ENCODE measurements at regions not wholly inside any gene's neighbourhood (a gene's known extent, or its start where the extent isn't known, plus 50 kb on each side); places are given as distances from the start of the nearest gene placed in this dataset.

GRCh38 chr9:95592931-95593330, 76.2 kb upstream of the PTCH1 start:
- DNase-seq (ENCODE audit: extremely low read depth in 1 of 4, low spot score in 3 of 4) (no peak), ATAC-seq (no peak), FAIRE-seq (no peak)
- BruUV-seq (replicated peaks), result no TSS peak
- no peaks in the 10 kb centered on the region for H3K9me1 ChIP-seq (ENCODE audit: control insufficient read depth, insufficient read depth, low read length)
- H3K27me3 ChIP-seq (ENCODE audit: control insufficient read depth in 2 of 2, insufficient read depth in 2 of 2, low read length in 2 of 2), result peaks cover 21 to 52% of the 10 kb centered on the region in 2 experiments
- H3K79me2 ChIP-seq (ENCODE audit: control insufficient read depth, insufficient read depth, low read length), result no peaks in the 10 kb centered on the region
- intact Hi-C loops (cut with micrococcal nuclease), result no loop called here
- no peaks in the 10 kb centered on the region for H4K20me1 ChIP-seq (replicated peaks; ENCODE audit: control insufficient read depth, insufficient read depth, low read length)
- H3K27ac ChIP-seq (ENCODE audit: extremely low read depth, low read depth, low read length), result no peak overlapping the region
- in situ Hi-C loops (cut with MboI), result no loop called here
- CTCF ChIA-PET (ENCODE audit: low intra/inter-chr PET ratio), result no interaction called here
- no peak overlapping the region for H3K4me2 ChIP-seq (ENCODE audit: insufficient read depth, low read length)
- no peak overlapping the region for H3K4me3 ChIP-seq
- POLR2A ChIA-PET, result no interaction called here
- 7% methylated on average over 5 of the region's 5 CpGs for WGBS (ENCODE audit: insufficient coverage, low coverage, missing lambda C conversion rate)
- H3K4me1 ChIP-seq (replicated peaks in 1 of 2; ENCODE audit: control insufficient read depth in 2 of 2, insufficient read depth in 2 of 2, low read length in 2 of 2), result peaks cover 4% of the 10 kb centered on the region in 2 experiments; a peak in 2 of 5 replicates
- no peak overlapping the region for H3K9ac ChIP-seq (ENCODE audit: insufficient read depth in 1 of 2, low read depth in 2 of 2, low read length in 2 of 2)
- H3K9me3 ChIP-seq (replicated peaks; ENCODE audit: control insufficient read depth, insufficient read depth, low read depth, low read length), result no peaks in the 10 kb centered on the region
- no peaks in the 10 kb centered on the region for H3K36me3 ChIP-seq (ENCODE audit: control insufficient read depth, insufficient read depth, low read length)
- H2AFZ ChIP-seq (ENCODE audit: low read depth, low read length), result no peak overlapping the region
- TF ChIP-seq RUNX1 (IDR thresholded peaks at IDR 0.05; ENCODE audit: low read depth) (no peak), SIRT6 (IDR thresholded peaks at IDR 0.05; ENCODE audit: low read depth, low read length) (no peak), CBX8 (IDR thresholded peaks at IDR 0.05; ENCODE audit: borderline replicate concordance, extremely low read depth, low read depth, low read length, poor library complexity, severe bottlenecking) (no peak), ZNF445 (CRISPR knock-in tag; IDR thresholded peaks at IDR 0.05; ENCODE audit: low read depth) (no peak), ZNF766 (CRISPR knock-in tag; conservative IDR thresholded peaks at IDR 0.05) (0 out of 2 replicates have a peak, but pooled peaks have one; percentile 29), COPS2 (conservative IDR thresholded peaks at IDR 0.05) (no peak), CEBPB (tag; IDR thresholded peaks at IDR 0.05) (peak; percentile 87), CEBPG (CRISPR knock-in tag; IDR thresholded peaks at IDR 0.05) (no peak), CEBPG (tag; conservative IDR thresholded peaks at IDR 0.05 in 1 of 2, IDR thresholded peaks at IDR 0.05 in 1 of 2) (peak; percentile 64 to 78)
- TF ChIP-seq, protein P1, sequence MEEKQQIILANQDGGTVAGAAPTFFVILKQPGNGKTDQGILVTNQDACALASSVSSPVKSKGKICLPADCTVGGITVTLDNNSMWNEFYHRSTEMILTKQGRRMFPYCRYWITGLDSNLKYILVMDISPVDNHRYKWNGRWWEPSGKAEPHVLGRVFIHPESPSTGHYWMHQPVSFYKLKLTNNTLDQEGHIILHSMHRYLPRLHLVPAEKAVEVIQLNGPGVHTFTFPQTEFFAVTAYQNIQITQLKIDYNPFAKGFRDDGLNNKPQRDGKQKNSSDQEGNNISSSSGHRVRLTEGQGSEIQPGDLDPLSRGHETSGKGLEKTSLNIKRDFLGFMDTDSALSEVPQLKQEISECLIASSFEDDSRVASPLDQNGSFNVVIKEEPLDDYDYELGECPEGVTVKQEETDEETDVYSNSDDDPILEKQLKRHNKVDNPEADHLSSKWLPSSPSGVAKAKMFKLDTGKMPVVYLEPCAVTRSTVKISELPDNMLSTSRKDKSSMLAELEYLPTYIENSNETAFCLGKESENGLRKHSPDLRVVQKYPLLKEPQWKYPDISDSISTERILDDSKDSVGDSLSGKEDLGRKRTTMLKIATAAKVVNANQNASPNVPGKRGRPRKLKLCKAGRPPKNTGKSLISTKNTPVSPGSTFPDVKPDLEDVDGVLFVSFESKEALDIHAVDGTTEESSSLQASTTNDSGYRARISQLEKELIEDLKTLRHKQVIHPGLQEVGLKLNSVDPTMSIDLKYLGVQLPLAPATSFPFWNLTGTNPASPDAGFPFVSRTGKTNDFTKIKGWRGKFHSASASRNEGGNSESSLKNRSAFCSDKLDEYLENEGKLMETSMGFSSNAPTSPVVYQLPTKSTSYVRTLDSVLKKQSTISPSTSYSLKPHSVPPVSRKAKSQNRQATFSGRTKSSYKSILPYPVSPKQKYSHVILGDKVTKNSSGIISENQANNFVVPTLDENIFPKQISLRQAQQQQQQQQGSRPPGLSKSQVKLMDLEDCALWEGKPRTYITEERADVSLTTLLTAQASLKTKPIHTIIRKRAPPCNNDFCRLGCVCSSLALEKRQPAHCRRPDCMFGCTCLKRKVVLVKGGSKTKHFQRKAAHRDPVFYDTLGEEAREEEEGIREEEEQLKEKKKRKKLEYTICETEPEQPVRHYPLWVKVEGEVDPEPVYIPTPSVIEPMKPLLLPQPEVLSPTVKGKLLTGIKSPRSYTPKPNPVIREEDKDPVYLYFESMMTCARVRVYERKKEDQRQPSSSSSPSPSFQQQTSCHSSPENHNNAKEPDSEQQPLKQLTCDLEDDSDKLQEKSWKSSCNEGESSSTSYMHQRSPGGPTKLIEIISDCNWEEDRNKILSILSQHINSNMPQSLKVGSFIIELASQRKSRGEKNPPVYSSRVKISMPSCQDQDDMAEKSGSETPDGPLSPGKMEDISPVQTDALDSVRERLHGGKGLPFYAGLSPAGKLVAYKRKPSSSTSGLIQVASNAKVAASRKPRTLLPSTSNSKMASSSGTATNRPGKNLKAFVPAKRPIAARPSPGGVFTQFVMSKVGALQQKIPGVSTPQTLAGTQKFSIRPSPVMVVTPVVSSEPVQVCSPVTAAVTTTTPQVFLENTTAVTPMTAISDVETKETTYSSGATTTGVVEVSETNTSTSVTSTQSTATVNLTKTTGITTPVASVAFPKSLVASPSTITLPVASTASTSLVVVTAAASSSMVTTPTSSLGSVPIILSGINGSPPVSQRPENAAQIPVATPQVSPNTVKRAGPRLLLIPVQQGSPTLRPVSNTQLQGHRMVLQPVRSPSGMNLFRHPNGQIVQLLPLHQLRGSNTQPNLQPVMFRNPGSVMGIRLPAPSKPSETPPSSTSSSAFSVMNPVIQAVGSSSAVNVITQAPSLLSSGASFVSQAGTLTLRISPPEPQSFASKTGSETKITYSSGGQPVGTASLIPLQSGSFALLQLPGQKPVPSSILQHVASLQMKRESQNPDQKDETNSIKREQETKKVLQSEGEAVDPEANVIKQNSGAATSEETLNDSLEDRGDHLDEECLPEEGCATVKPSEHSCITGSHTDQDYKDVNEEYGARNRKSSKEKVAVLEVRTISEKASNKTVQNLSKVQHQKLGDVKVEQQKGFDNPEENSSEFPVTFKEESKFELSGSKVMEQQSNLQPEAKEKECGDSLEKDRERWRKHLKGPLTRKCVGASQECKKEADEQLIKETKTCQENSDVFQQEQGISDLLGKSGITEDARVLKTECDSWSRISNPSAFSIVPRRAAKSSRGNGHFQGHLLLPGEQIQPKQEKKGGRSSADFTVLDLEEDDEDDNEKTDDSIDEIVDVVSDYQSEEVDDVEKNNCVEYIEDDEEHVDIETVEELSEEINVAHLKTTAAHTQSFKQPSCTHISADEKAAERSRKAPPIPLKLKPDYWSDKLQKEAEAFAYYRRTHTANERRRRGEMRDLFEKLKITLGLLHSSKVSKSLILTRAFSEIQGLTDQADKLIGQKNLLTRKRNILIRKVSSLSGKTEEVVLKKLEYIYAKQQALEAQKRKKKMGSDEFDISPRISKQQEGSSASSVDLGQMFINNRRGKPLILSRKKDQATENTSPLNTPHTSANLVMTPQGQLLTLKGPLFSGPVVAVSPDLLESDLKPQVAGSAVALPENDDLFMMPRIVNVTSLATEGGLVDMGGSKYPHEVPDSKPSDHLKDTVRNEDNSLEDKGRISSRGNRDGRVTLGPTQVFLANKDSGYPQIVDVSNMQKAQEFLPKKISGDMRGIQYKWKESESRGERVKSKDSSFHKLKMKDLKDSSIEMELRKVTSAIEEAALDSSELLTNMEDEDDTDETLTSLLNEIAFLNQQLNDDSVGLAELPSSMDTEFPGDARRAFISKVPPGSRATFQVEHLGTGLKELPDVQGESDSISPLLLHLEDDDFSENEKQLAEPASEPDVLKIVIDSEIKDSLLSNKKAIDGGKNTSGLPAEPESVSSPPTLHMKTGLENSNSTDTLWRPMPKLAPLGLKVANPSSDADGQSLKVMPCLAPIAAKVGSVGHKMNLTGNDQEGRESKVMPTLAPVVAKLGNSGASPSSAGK (IDR thresholded peaks at IDR 0.05), result 0 out of 2 replicates have a peak, but pooled peaks have one; percentile 15

Data from K562 (cell line).